ENCODE measurements at regions not wholly inside any gene's neighbourhood (a gene's known extent, or its start where the extent isn't known, plus 50 kb on each side); places are given as distances from the start of the nearest gene placed in this dataset.

- Histone ChIP-seq H3K27ac (no peak overlapping the region), H3K4me3 (ENCODE audit: low read depth, low read length) (no peak overlapping the region), H3K36me3 (replicated peaks) (no peaks in the 10 kb centered on the region), H3K27me3 (replicated peaks) (no peaks in the 10 kb centered on the region)
- in situ Hi-C loops (cut with HindIII; ENCODE audit: low pct_ligation_motif_present, low sequenced_read_pairs), result no loop called here
- no peak for TF ChIP-seq CTCF (IDR thresholded peaks at IDR 0.05; ENCODE audit: low read depth, low read length, missing control alignments)
- DNase-seq, result no peak
Measured at GRCh38 chr9:12975496-12975895, 200.7 kb downstream of the LURAP1L start.

GRCh38 chr9:12980085-12980851 is 205.4 kb downstream of the LURAP1L start:
- no peak overlapping the region for H3K4me3 ChIP-seq (ENCODE audit: low read depth, low read length)
- no peaks in the 10 kb centered on the region for H3K36me3 ChIP-seq (replicated peaks)
- no peaks in the 10 kb centered on the region for H3K27me3 ChIP-seq (replicated peaks)
- in situ Hi-C loops (cut with HindIII; ENCODE audit: low pct_ligation_motif_present, low sequenced_read_pairs), result no loop called here
- no peak for DNase-seq
- no peak overlapping the region for H3K27ac ChIP-seq
- TF ChIP-seq CTCF (IDR thresholded peaks at IDR 0.05; ENCODE audit: low read depth, low read length, missing control alignments), result no peak

- Histone ChIP-seq H3K4me3 (ENCODE audit: low read depth, low read length) (no peak overlapping the region), H3K27ac (no peak overlapping the region), H3K27me3 (replicated peaks) (no peaks in the 10 kb centered on the region), H3K36me3 (replicated peaks) (no peaks in the 10 kb centered on the region)
- TF ChIP-seq CTCF (IDR thresholded peaks at IDR 0.05; ENCODE audit: low read depth, low read length, missing control alignments), result no peak
- in situ Hi-C loops (cut with HindIII; ENCODE audit: low pct_ligation_motif_present, low sequenced_read_pairs), result no loop called here
- no peak for DNase-seq
Measured at GRCh38 chr9:12988258-12988657, 213.4 kb downstream of the LURAP1L start.

GRCh38 chr9:12989669-12990068 is 214.8 kb downstream of the LURAP1L start:
- H3K4me3 ChIP-seq (ENCODE audit: low read depth, low read length), result no peak overlapping the region
- no peak for TF ChIP-seq CTCF (IDR thresholded peaks at IDR 0.05; ENCODE audit: low read depth, low read length, missing control alignments)
- H3K27me3 ChIP-seq (replicated peaks), result no peaks in the 10 kb centered on the region
- in situ Hi-C loops (cut with HindIII; ENCODE audit: low pct_ligation_motif_present, low sequenced_read_pairs), result no loop called here
- DNase-seq, result no peak
- H3K27ac ChIP-seq, result no peak overlapping the region
- no peaks in the 10 kb centered on the region for H3K36me3 ChIP-seq (replicated peaks)

GRCh38 chr9:12993466-12993865 is 218.6 kb downstream of the LURAP1L start:
- H3K27me3 ChIP-seq (replicated peaks), result no peaks in the 10 kb centered on the region
- in situ Hi-C loops (cut with HindIII; ENCODE audit: low pct_ligation_motif_present, low sequenced_read_pairs), result no loop called here
- DNase-seq, result no peak
- H3K36me3 ChIP-seq (replicated peaks), result no peaks in the 10 kb centered on the region
- no peak overlapping the region for H3K4me3 ChIP-seq (ENCODE audit: low read depth, low read length)
- no peak for TF ChIP-seq CTCF (IDR thresholded peaks at IDR 0.05; ENCODE audit: low read depth, low read length, missing control alignments)
- no peak overlapping the region for H3K27ac ChIP-seq

- Histone ChIP-seq H3K36me3 (replicated peaks) (no peaks in the 10 kb centered on the region), H3K27ac (no peak overlapping the region), H3K4me3 (ENCODE audit: low read depth, low read length) (no peak overlapping the region), H3K27me3 (replicated peaks) (no peaks in the 10 kb centered on the region)
- in situ Hi-C loops (cut with HindIII; ENCODE audit: low pct_ligation_motif_present, low sequenced_read_pairs), result no loop called here
- DNase-seq, result no peak
- no peak for TF ChIP-seq CTCF (IDR thresholded peaks at IDR 0.05; ENCODE audit: low read depth, low read length, missing control alignments)
Measured at GRCh38 chr9:12997009-12997408, 222.2 kb downstream of the LURAP1L start.
